ENCODE measurements at regions not wholly inside any gene's neighbourhood (a gene's known extent, or its start where the extent isn't known, plus 50 kb on each side); places are given as distances from the start of the nearest gene placed in this dataset.

GRCh38 chr14:82451675-82452074 lies 918.0 kb upstream of the SEL1L start:
- no peak for TF ChIP-seq EZH2 (IDR thresholded peaks at IDR 0.05; ENCODE audit: borderline replicate concordance, low read length)
- TF ChIP-seq, protein P1, sequence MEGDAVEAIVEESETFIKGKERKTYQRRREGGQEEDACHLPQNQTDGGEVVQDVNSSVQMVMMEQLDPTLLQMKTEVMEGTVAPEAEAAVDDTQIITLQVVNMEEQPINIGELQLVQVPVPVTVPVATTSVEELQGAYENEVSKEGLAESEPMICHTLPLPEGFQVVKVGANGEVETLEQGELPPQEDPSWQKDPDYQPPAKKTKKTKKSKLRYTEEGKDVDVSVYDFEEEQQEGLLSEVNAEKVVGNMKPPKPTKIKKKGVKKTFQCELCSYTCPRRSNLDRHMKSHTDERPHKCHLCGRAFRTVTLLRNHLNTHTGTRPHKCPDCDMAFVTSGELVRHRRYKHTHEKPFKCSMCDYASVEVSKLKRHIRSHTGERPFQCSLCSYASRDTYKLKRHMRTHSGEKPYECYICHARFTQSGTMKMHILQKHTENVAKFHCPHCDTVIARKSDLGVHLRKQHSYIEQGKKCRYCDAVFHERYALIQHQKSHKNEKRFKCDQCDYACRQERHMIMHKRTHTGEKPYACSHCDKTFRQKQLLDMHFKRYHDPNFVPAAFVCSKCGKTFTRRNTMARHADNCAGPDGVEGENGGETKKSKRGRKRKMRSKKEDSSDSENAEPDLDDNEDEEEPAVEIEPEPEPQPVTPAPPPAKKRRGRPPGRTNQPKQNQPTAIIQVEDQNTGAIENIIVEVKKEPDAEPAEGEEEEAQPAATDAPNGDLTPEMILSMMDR (conservative IDR thresholded peaks at IDR 0.05 in 1 of 2, IDR thresholded peaks at IDR 0.05 in 1 of 2; ENCODE audit: extremely low read depth in 1 of 2, insufficient read depth in 1 of 2, low read depth in 1 of 2, low read length in 2 of 2): no peak

All from mammary epithelial cell (primary cell).